ENCODE measurements at regions not wholly inside any gene's neighbourhood (a gene's known extent, or its start where the extent isn't known, plus 50 kb on each side); places are given as distances from the start of the nearest gene placed in this dataset.

GRCh38 chr4:23572382-23572781, 317.5 kb downstream of the PPARGC1A start:
- TF ChIP-seq POLR2AphosphoS5 (IDR thresholded peaks at IDR 0.05) (no peak), POLR2A (IDR thresholded peaks at IDR 0.05) (no peak)
